ENCODE measurements at regions not wholly inside any gene's neighbourhood (a gene's known extent, or its start where the extent isn't known, plus 50 kb on each side); places are given as distances from the start of the nearest gene placed in this dataset.

GRCh38 chr10:23968301-23968700, 240.6 kb upstream of the KIAA1217 start:
- H4K20me1 ChIP-seq (ENCODE audit: insufficient read depth, low read length) = no peaks in the 10 kb centered on the region
- H3K9me3 Mint-ChIP-seq (ENCODE audit: unreplicated experiment) = no peaks in the 10 kb centered on the region
- H3K9ac ChIP-seq (ENCODE audit: low read length) = no peak overlapping the region
- no peak overlapping the region for H3K4me2 ChIP-seq (ENCODE audit: low read length)
- H3K9me3 ChIP-seq (ENCODE audit: insufficient read depth, low read depth, low read length) = no peaks in the 10 kb centered on the region
- H3K27ac ChIP-seq (ENCODE audit: low read depth, low read length) = no peak overlapping the region
- TF ChIP-seq EZH2 (IDR thresholded peaks at IDR 0.05; ENCODE audit: insufficient read depth, low read length) = no peak
- no peak for TF ChIP-seq CTCF (IDR thresholded peaks at IDR 0.05; ENCODE audit: insufficient read depth, low read depth, low read length)
- H3K36me3 Mint-ChIP-seq (ENCODE audit: low read depth, unreplicated experiment) = no peaks in the 10 kb centered on the region
- no peak for FAIRE-seq
- no peaks in the 10 kb centered on the region for H3K4me1 ChIP-seq (ENCODE audit: insufficient read depth, low read length)
- no peaks in the 10 kb centered on the region for H3K79me2 ChIP-seq (ENCODE audit: insufficient read depth, low read length)
- H3K4me1 Mint-ChIP-seq (ENCODE audit: low read depth, unreplicated experiment) = no peaks in the 10 kb centered on the region
- no peak overlapping the region for H3K4me3 ChIP-seq (ENCODE audit: insufficient read depth, low read depth, low read length)
- peak; percentile 2 for DNase-seq (ENCODE audit: low read depth)
- no peak overlapping the region for H2AFZ ChIP-seq (ENCODE audit: low read depth, low read length)
- H3K27ac Mint-ChIP-seq (ENCODE audit: unreplicated experiment) = no peak overlapping the region
- H3K36me3 ChIP-seq (ENCODE audit: insufficient read depth, low read length) = no peaks in the 10 kb centered on the region
- no peaks in the 10 kb centered on the region for H3K27me3 Mint-ChIP-seq (ENCODE audit: low read depth, unreplicated experiment)
- no peak overlapping the region for H3K4me3 Mint-ChIP-seq (ENCODE audit: unreplicated experiment)
- no peaks in the 10 kb centered on the region for H3K27me3 ChIP-seq (ENCODE audit: insufficient read depth, low read length)

DNA sequence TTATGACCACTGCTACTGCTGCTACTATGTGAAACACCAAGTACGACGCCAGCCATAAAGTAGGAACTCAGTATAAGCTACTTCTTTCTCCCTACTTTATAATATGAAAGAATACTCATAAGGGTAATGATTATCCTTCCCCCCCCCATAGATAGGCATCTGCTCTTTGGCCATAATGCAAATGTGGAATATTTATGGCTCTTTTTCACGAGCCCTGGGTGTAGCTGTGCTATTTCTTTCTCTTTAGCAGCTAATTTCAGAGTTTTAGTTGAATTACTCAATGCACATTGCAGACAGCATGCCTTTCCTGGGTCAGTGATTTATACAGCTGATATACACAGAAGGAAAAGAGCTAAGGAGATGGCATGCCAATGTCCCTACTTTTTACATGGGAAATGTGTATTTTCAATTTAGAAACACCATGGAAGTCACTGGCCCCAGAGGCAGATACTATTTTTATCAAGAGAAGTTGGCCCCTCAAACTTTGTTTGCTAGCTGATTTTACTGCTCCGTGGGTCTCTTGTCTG, 234.1 kb upstream of the KIAA1217 start:
- Histone ChIP-seq H3K9ac (ENCODE audit: low read length) (no peak overlapping the region), H3K27ac (ENCODE audit: low read depth, low read length) (no peak overlapping the region), H3K27me3 (ENCODE audit: insufficient read depth, low read length) (no peaks in the 10 kb centered on the region), H3K4me3 (ENCODE audit: insufficient read depth, low read depth, low read length) (no peak overlapping the region), H4K20me1 (ENCODE audit: insufficient read depth, low read length) (no peaks in the 10 kb centered on the region), H3K4me2 (ENCODE audit: low read length) (no peak overlapping the region), H3K9me3 (ENCODE audit: insufficient read depth, low read depth, low read length) (no peaks in the 10 kb centered on the region), H3K4me1 (ENCODE audit: insufficient read depth, low read length) (no peaks in the 10 kb centered on the region), H3K36me3 (ENCODE audit: insufficient read depth, low read length) (no peaks in the 10 kb centered on the region), H2AFZ (ENCODE audit: low read depth, low read length) (no peak overlapping the region), H3K79me2 (ENCODE audit: insufficient read depth, low read length) (no peaks in the 10 kb centered on the region)
- TF ChIP-seq CTCF (IDR thresholded peaks at IDR 0.05; ENCODE audit: insufficient read depth, low read depth, low read length) = no peak
- no peak for TF ChIP-seq EZH2 (IDR thresholded peaks at IDR 0.05; ENCODE audit: insufficient read depth, low read length)
- Mint-ChIP-seq H3K4me3 (ENCODE audit: unreplicated experiment) (no peak overlapping the region), H3K27ac (ENCODE audit: unreplicated experiment) (no peak overlapping the region), H3K27me3 (ENCODE audit: low read depth, unreplicated experiment) (peaks cover 8% of the 10 kb centered on the region), H3K4me1 (ENCODE audit: low read depth, unreplicated experiment) (no peaks in the 10 kb centered on the region), H3K36me3 (ENCODE audit: low read depth, unreplicated experiment) (no peaks in the 10 kb centered on the region), H3K9me3 (ENCODE audit: unreplicated experiment) (no peaks in the 10 kb centered on the region)
- FAIRE-seq = no peak
- DNase-seq (ENCODE audit: low read depth) = no peak

DNA sequence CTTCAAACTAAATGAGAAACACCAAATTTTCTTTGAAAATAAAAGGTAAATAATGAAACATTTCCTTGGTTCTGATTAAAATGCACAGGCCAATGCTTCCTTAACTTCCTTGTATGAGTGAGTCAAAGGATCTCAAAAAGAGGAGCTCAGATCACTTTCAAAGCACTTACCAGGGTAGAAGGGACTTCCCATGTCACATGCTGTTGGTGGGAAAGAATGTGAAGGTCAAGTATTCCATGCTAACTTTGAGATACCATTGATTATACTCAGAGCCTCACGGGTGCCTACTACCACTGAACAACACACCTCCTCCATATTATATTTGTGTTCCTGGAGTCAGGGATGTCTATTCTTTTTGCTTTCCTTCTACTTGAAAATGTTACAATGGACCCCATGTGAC, 233.5 kb upstream of the KIAA1217 start:
- Mint-ChIP-seq H3K27ac (ENCODE audit: unreplicated experiment) (no peak overlapping the region), H3K36me3 (ENCODE audit: low read depth, unreplicated experiment) (no peaks in the 10 kb centered on the region), H3K4me3 (ENCODE audit: unreplicated experiment) (no peak overlapping the region), H3K4me1 (ENCODE audit: low read depth, unreplicated experiment) (no peaks in the 10 kb centered on the region), H3K27me3 (ENCODE audit: low read depth, unreplicated experiment) (peaks cover 8% of the 10 kb centered on the region), H3K9me3 (ENCODE audit: unreplicated experiment) (no peaks in the 10 kb centered on the region)
- Histone ChIP-seq H3K9me3 (ENCODE audit: insufficient read depth, low read depth, low read length) (no peaks in the 10 kb centered on the region), H3K4me1 (ENCODE audit: insufficient read depth, low read length) (no peaks in the 10 kb centered on the region), H3K36me3 (ENCODE audit: insufficient read depth, low read length) (no peaks in the 10 kb centered on the region), H3K4me2 (ENCODE audit: low read length) (no peak overlapping the region), H3K27ac (ENCODE audit: low read depth, low read length) (no peak overlapping the region), H4K20me1 (ENCODE audit: insufficient read depth, low read length) (no peaks in the 10 kb centered on the region), H3K4me3 (ENCODE audit: insufficient read depth, low read depth, low read length) (no peak overlapping the region), H3K27me3 (ENCODE audit: insufficient read depth, low read length) (no peaks in the 10 kb centered on the region), H2AFZ (ENCODE audit: low read depth, low read length) (no peak overlapping the region), H3K9ac (ENCODE audit: low read length) (no peak overlapping the region), H3K79me2 (ENCODE audit: insufficient read depth, low read length) (no peaks in the 10 kb centered on the region)
- DNase-seq (ENCODE audit: low read depth) = no peak
- no peak for TF ChIP-seq CTCF (IDR thresholded peaks at IDR 0.05; ENCODE audit: insufficient read depth, low read depth, low read length)
- TF ChIP-seq EZH2 (IDR thresholded peaks at IDR 0.05; ENCODE audit: insufficient read depth, low read length) = no peak
- FAIRE-seq = no peak

Measured in astrocyte (in vitro differentiated cells and primary cell).